ENCODE measurements at regions not wholly inside any gene's neighbourhood (a gene's known extent, or its start where the extent isn't known, plus 50 kb on each side); places are given as distances from the start of the nearest gene placed in this dataset.
"Not testable (repeated sequence)": the region's sequence is repeated elsewhere in the genome, so short reads cannot be mapped to it uniquely, and the experiment has no call there.

GRCh38 chr11:81954301-81954700, 779.4 kb downstream of the FAM181B start:
- not testable (repeated sequence) for H3K4me1 Mint-ChIP-seq (ENCODE audit: low read depth); H3K4me3 Mint-ChIP-seq; H3K36me3 Mint-ChIP-seq (ENCODE audit: low read depth); H3K27ac Mint-ChIP-seq; H3K27me3 Mint-ChIP-seq (ENCODE audit: low read depth); H3K9me3 Mint-ChIP-seq

- Mint-ChIP-seq H3K36me3 (ENCODE audit: low read depth) (no peaks in the 10 kb centered on the region), H3K27me3 (ENCODE audit: low read depth) (no peaks in the 10 kb centered on the region), H3K27ac (no peak overlapping the region), H3K4me1 (ENCODE audit: low read depth) (no peaks in the 10 kb centered on the region), H3K9me3 (no peaks in the 10 kb centered on the region), H3K4me3 (no peak overlapping the region)
Observed at GRCh38 chr11:81946831-81947230, 786.8 kb downstream of the FAM181B start.

- Mint-ChIP-seq H3K27me3 (ENCODE audit: low read depth) (no peaks in the 10 kb centered on the region), H3K4me3 (no peak overlapping the region), H3K27ac (no peak overlapping the region), H3K9me3 (no peaks in the 10 kb centered on the region), H3K4me1 (ENCODE audit: low read depth) (no peaks in the 10 kb centered on the region), H3K36me3 (ENCODE audit: low read depth) (no peaks in the 10 kb centered on the region)
Observed at GRCh38 chr11:81942646-81943045, 791.0 kb downstream of the FAM181B start.

- no peaks in the 10 kb centered on the region for H3K36me3 Mint-ChIP-seq (ENCODE audit: low read depth)
- no peaks in the 10 kb centered on the region for H3K9me3 Mint-ChIP-seq
- H3K27ac Mint-ChIP-seq: no peak overlapping the region
- no peak overlapping the region for H3K4me3 Mint-ChIP-seq
- H3K4me1 Mint-ChIP-seq (ENCODE audit: low read depth): no peaks in the 10 kb centered on the region
- H3K27me3 Mint-ChIP-seq (ENCODE audit: low read depth): no peaks in the 10 kb centered on the region
Observed at GRCh38 chr11:81941998-81942397, 791.7 kb downstream of the FAM181B start.

- no peak overlapping the region for H3K4me3 Mint-ChIP-seq
- H3K9me3 Mint-ChIP-seq: no peaks in the 10 kb centered on the region
- H3K4me1 Mint-ChIP-seq (ENCODE audit: low read depth): no peaks in the 10 kb centered on the region
- no peak overlapping the region for H3K27ac Mint-ChIP-seq
- no peaks in the 10 kb centered on the region for H3K36me3 Mint-ChIP-seq (ENCODE audit: low read depth)
- H3K27me3 Mint-ChIP-seq (ENCODE audit: low read depth): no peaks in the 10 kb centered on the region
Observed at GRCh38 chr11:81932303-81932702, 801.4 kb downstream of the FAM181B start.

GRCh38 chr11:81920205-81920604, 813.5 kb downstream of the FAM181B start:
- no peaks in the 10 kb centered on the region for H3K4me1 Mint-ChIP-seq (ENCODE audit: low read depth)
- H3K27ac Mint-ChIP-seq: no peak overlapping the region
- no peaks in the 10 kb centered on the region for H3K27me3 Mint-ChIP-seq (ENCODE audit: low read depth)
- no peaks in the 10 kb centered on the region for H3K9me3 Mint-ChIP-seq
- no peak overlapping the region for H3K4me3 Mint-ChIP-seq
- H3K36me3 Mint-ChIP-seq (ENCODE audit: low read depth): no peaks in the 10 kb centered on the region

- no peaks in the 10 kb centered on the region for H3K27me3 Mint-ChIP-seq (ENCODE audit: low read depth)
- no peaks in the 10 kb centered on the region for H3K36me3 Mint-ChIP-seq (ENCODE audit: low read depth)
- peaks cover 2% of the 10 kb centered on the region for H3K4me1 Mint-ChIP-seq (ENCODE audit: low read depth)
- no peak overlapping the region for H3K4me3 Mint-ChIP-seq
- no peak overlapping the region for H3K27ac Mint-ChIP-seq
- H3K9me3 Mint-ChIP-seq: no peaks in the 10 kb centered on the region
Observed at GRCh38 chr11:81916451-81916850, 817.2 kb downstream of the FAM181B start.

- no peaks in the 10 kb centered on the region for H3K27me3 Mint-ChIP-seq (ENCODE audit: low read depth)
Observed at GRCh38 chr11:81915045-81915444, 818.6 kb downstream of the FAM181B start.

GRCh38 chr11:81913793-81914192, 819.9 kb downstream of the FAM181B start:
- peaks cover 2% of the 10 kb centered on the region for H3K4me1 Mint-ChIP-seq (ENCODE audit: low read depth)
- no peak overlapping the region for H3K27ac Mint-ChIP-seq
- no peaks in the 10 kb centered on the region for H3K36me3 Mint-ChIP-seq (ENCODE audit: low read depth)
- H3K27me3 Mint-ChIP-seq (ENCODE audit: low read depth): no peaks in the 10 kb centered on the region
- no peak overlapping the region for H3K4me3 Mint-ChIP-seq
- no peaks in the 10 kb centered on the region for H3K9me3 Mint-ChIP-seq

More at GRCh38 chr11:81915045-81915444, 818.6 kb downstream of the FAM181B start:
- no peaks in the 10 kb centered on the region for H3K36me3 Mint-ChIP-seq (ENCODE audit: low read depth)
- H3K4me3 Mint-ChIP-seq: no peak overlapping the region
- H3K27ac Mint-ChIP-seq: no peak overlapping the region
- peaks cover 2% of the 10 kb centered on the region for H3K4me1 Mint-ChIP-seq (ENCODE audit: low read depth)
- no peaks in the 10 kb centered on the region for H3K9me3 Mint-ChIP-seq

GRCh38 chr11:81907996-81908395, 825.7 kb downstream of the FAM181B start:
- Mint-ChIP-seq H3K9me3 (no peaks in the 10 kb centered on the region), H3K27ac (no peak overlapping the region), H3K36me3 (ENCODE audit: low read depth) (no peaks in the 10 kb centered on the region), H3K27me3 (ENCODE audit: low read depth) (peaks cover 5% of the 10 kb centered on the region), H3K4me1 (ENCODE audit: low read depth) (no peaks in the 10 kb centered on the region), H3K4me3 (no peak overlapping the region)

GRCh38 chr11:81899156-81899555, 834.5 kb downstream of the FAM181B start:
- H3K4me1 Mint-ChIP-seq (ENCODE audit: low read depth): no peaks in the 10 kb centered on the region
- no peaks in the 10 kb centered on the region for H3K9me3 Mint-ChIP-seq

GRCh38 chr11:81897639-81898038, 836.0 kb downstream of the FAM181B start:
- H3K4me3 Mint-ChIP-seq: no peak overlapping the region
- no peak overlapping the region for H3K27ac Mint-ChIP-seq
- no peaks in the 10 kb centered on the region for H3K4me1 Mint-ChIP-seq (ENCODE audit: low read depth)
- no peaks in the 10 kb centered on the region for H3K36me3 Mint-ChIP-seq (ENCODE audit: low read depth)
- no peaks in the 10 kb centered on the region for H3K9me3 Mint-ChIP-seq
- no peaks in the 10 kb centered on the region for H3K27me3 Mint-ChIP-seq (ENCODE audit: low read depth)

More at GRCh38 chr11:81899156-81899555, 834.5 kb downstream of the FAM181B start:
- Mint-ChIP-seq H3K27ac (no peak overlapping the region), H3K36me3 (ENCODE audit: low read depth) (no peaks in the 10 kb centered on the region), H3K27me3 (ENCODE audit: low read depth) (peaks cover 3% of the 10 kb centered on the region), H3K4me3 (no peak overlapping the region)

GRCh38 chr11:81895258-81895657, 838.4 kb downstream of the FAM181B start:
- H3K4me1 Mint-ChIP-seq (ENCODE audit: low read depth): no peaks in the 10 kb centered on the region
- no peak overlapping the region for H3K27ac Mint-ChIP-seq
- H3K4me3 Mint-ChIP-seq: no peak overlapping the region
- H3K9me3 Mint-ChIP-seq: no peaks in the 10 kb centered on the region
- H3K36me3 Mint-ChIP-seq (ENCODE audit: low read depth): no peaks in the 10 kb centered on the region
- no peaks in the 10 kb centered on the region for H3K27me3 Mint-ChIP-seq (ENCODE audit: low read depth)

GRCh38 chr11:81892770-81893635, 840.7 kb downstream of the FAM181B start:
- Mint-ChIP-seq H3K27ac (no peak overlapping the region), H3K4me3 (no peak overlapping the region), H3K36me3 (ENCODE audit: low read depth) (no peaks in the 10 kb centered on the region), H3K9me3 (peaks cover 4% of the 10 kb centered on the region), H3K4me1 (ENCODE audit: low read depth) (no peaks in the 10 kb centered on the region), H3K27me3 (ENCODE audit: low read depth) (no peaks in the 10 kb centered on the region)

GRCh38 chr11:81888391-81888790, 845.3 kb downstream of the FAM181B start:
- Mint-ChIP-seq H3K27me3 (ENCODE audit: low read depth) (peaks cover 4% of the 10 kb centered on the region), H3K4me3 (no peak overlapping the region), H3K4me1 (ENCODE audit: low read depth) (peaks cover 2% of the 10 kb centered on the region), H3K27ac (no peak overlapping the region), H3K36me3 (ENCODE audit: low read depth) (peaks cover 2% of the 10 kb centered on the region), H3K9me3 (peaks cover 7% of the 10 kb centered on the region)
